Endothelial cell (in vitro differentiated cells): ENCODE measurements at regions not wholly inside any gene's neighbourhood (a gene's known extent, or its start where the extent isn't known, plus 50 kb on each side); places are given as distances from the start of the nearest gene placed in this dataset.
"Not testable (repeated sequence)": the region's sequence is repeated elsewhere in the genome, so short reads cannot be mapped to it uniquely, and the experiment has no call there.

Experiments used
- DNase-seq: peaks from one replicate; pipeline ENCODE4 v3.0.0; 2021; ENCODE audit warnings: low spot score
- H3K27ac Mint-ChIP-seq: one replicate; pipeline ENCODE4 v1.8.0; 2021; ENCODE audit warnings: mixed read lengths, inconsistent platforms; ENCODE audit not compliant: unreplicated experiment
- H3K27me3 Mint-ChIP-seq: one replicate; pipeline ENCODE4 v1.8.0; 2021; ENCODE audit warnings: mild to moderate bottlenecking, moderate library complexity, mixed read lengths, inconsistent platforms; ENCODE audit not compliant: unreplicated experiment
- H3K36me3 Mint-ChIP-seq: one replicate; pipeline ENCODE4 v1.8.0; 2021; ENCODE audit warnings: mild to moderate bottlenecking, low read depth, mixed read lengths, inconsistent platforms; ENCODE audit not compliant: unreplicated experiment
- H3K4me1 Mint-ChIP-seq: one replicate; pipeline ENCODE4 v1.8.0; 2021; ENCODE audit warnings: mild to moderate bottlenecking, mixed read lengths, inconsistent platforms; ENCODE audit not compliant: unreplicated experiment
- H3K4me3 Mint-ChIP-seq: one replicate; pipeline ENCODE4 v1.8.0; 2021; ENCODE audit warnings: mild to moderate bottlenecking, mixed read lengths, inconsistent platforms; ENCODE audit not compliant: unreplicated experiment
- H3K9me3 Mint-ChIP-seq: one replicate; pipeline ENCODE4 v1.8.0; 2021; ENCODE audit warnings: mixed read lengths, inconsistent platforms; ENCODE audit not compliant: unreplicated experiment
- CTCF ChIP-seq: fragments of 200-600 bp; sonication (generic); IDR thresholded peaks from one replicate; pipeline ENCODE4 v1.5.0; 2021; ENCODE audit warnings: antibody characterized with exemption; ENCODE audit not compliant: unreplicated experiment

- no peak overlapping the region for H3K27ac Mint-ChIP-seq
- H3K27me3 Mint-ChIP-seq = no peaks in the 10 kb centered on the region
- H3K36me3 Mint-ChIP-seq = no peaks in the 10 kb centered on the region
- H3K4me3 Mint-ChIP-seq = no peak overlapping the region
- no peak for TF ChIP-seq CTCF
- H3K4me1 Mint-ChIP-seq = peaks cover 51% of the 10 kb centered on the region
- no peaks in the 10 kb centered on the region for H3K9me3 Mint-ChIP-seq
- no peak for DNase-seq
Observed at GRCh38 chr13:28607187-28607955, 51.6 kb upstream of the POMP start.

- no peaks in the 10 kb centered on the region for H3K9me3 Mint-ChIP-seq
- no peak for TF ChIP-seq CTCF
Observed at GRCh38 chr13:28606466-28606865, 52.5 kb upstream of the POMP start.

GRCh38 chr13:28605147-28605546 lies 53.8 kb upstream of the POMP start:
- not testable (repeated sequence) for H3K27ac Mint-ChIP-seq, H3K36me3 Mint-ChIP-seq, H3K4me3 Mint-ChIP-seq

More at GRCh38 chr13:28606466-28606865, 52.5 kb upstream of the POMP start:
- Mint-ChIP-seq H3K27ac (no peak overlapping the region), H3K4me1 (peaks cover 47% of the 10 kb centered on the region), H3K36me3 (no peaks in the 10 kb centered on the region), H3K4me3 (no peak overlapping the region), H3K27me3 (no peaks in the 10 kb centered on the region)
- no peak for DNase-seq

GRCh38 chr13:28603043-28603664 lies 55.8 kb upstream of the POMP start:
- H3K4me1 Mint-ChIP-seq = peaks cover 20% of the 10 kb centered on the region
- no peak overlapping the region for H3K4me3 Mint-ChIP-seq
- no peaks in the 10 kb centered on the region for H3K36me3 Mint-ChIP-seq
- H3K9me3 Mint-ChIP-seq = no peaks in the 10 kb centered on the region
- no peaks in the 10 kb centered on the region for H3K27me3 Mint-ChIP-seq
- TF ChIP-seq CTCF = no peak
- no peak overlapping the region for H3K27ac Mint-ChIP-seq
- no peak for DNase-seq

More at GRCh38 chr13:28605147-28605546, 53.8 kb upstream of the POMP start:
- not testable (repeated sequence) for H3K9me3 Mint-ChIP-seq, DNase-seq, H3K27me3 Mint-ChIP-seq
- peaks cover 34% of the 10 kb centered on the region for H3K4me1 Mint-ChIP-seq

GRCh38 chr13:28602580-28602979 lies 56.4 kb upstream of the POMP start:
- Mint-ChIP-seq H3K27ac (no peak overlapping the region), H3K36me3 (no peaks in the 10 kb centered on the region), H3K4me1 (peaks cover 20% of the 10 kb centered on the region), H3K4me3 (no peak overlapping the region), H3K27me3 (no peaks in the 10 kb centered on the region), H3K9me3 (no peaks in the 10 kb centered on the region)
- DNase-seq = no peak
- no peak for TF ChIP-seq CTCF
